ENCODE measurements at regions not wholly inside any gene's neighbourhood (a gene's known extent, or its start where the extent isn't known, plus 50 kb on each side); places are given as distances from the start of the nearest gene placed in this dataset.
"Not testable (repeated sequence)": the region's sequence is repeated elsewhere in the genome, so short reads cannot be mapped to it uniquely, and the experiment has no call there.

- Histone ChIP-seq H4K20me1 (ENCODE audit: insufficient read depth) (no peaks in the 10 kb centered on the region), H3K4me3 (IDR thresholded peaks at IDR 0.05; ENCODE audit: insufficient read depth, low read depth, low read length) (no peak overlapping the region), H3K4me2 (no peak overlapping the region), H3K27me3 (ENCODE audit: insufficient read depth, low read depth) (no peaks in the 10 kb centered on the region), H3K27ac (no peak overlapping the region), H3K4me1 (ENCODE audit: low read depth, poor library complexity, severe bottlenecking) (no peaks in the 10 kb centered on the region), H2AFZ (ENCODE audit: low read depth) (no peak overlapping the region), H3K9ac (no peak overlapping the region), H3K79me2 (ENCODE audit: insufficient read depth, low read depth) (no peaks in the 10 kb centered on the region), H3K36me3 (ENCODE audit: insufficient read depth) (no peaks in the 10 kb centered on the region)
- TF ChIP-seq CTCF (conservative IDR thresholded peaks at IDR 0.05; ENCODE audit: low read depth, low read length) = no peak
Observed at GRCh38 chr12:76180401-76181277, 96.2 kb upstream of the NAP1L1 start.

DNA sequence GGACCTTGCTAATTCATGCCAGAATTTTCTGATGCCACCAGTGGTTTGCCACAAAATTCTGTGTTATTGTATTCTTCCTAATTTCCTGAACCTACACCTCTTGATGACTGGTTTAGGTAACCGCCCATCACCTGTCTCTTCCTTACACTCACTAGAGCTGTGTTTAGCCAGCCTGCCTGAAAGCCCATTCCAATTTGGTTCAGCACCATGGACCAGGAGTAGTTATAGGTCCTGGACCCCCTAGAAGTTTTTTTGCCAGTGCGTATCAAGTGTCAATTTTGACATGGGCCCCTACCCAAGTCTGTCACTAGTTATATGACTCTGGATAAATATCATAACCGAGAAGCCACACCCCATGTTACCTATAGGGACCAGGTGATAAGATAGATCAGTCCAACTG, 94.0 kb upstream of the NAP1L1 start:
- H3K4me2 ChIP-seq = no peak overlapping the region
- no peaks in the 10 kb centered on the region for H3K79me2 ChIP-seq (ENCODE audit: insufficient read depth, low read depth)
- H3K27me3 ChIP-seq (ENCODE audit: insufficient read depth, low read depth) = no peaks in the 10 kb centered on the region
- no peaks in the 10 kb centered on the region for H3K4me1 ChIP-seq (ENCODE audit: low read depth, poor library complexity, severe bottlenecking)
- H4K20me1 ChIP-seq (ENCODE audit: insufficient read depth) = no peaks in the 10 kb centered on the region
- no peak overlapping the region for H2AFZ ChIP-seq (ENCODE audit: low read depth)
- no peak for TF ChIP-seq CTCF (conservative IDR thresholded peaks at IDR 0.05; ENCODE audit: low read depth, low read length)
- H3K4me3 ChIP-seq (IDR thresholded peaks at IDR 0.05; ENCODE audit: insufficient read depth, low read depth, low read length) = no peak overlapping the region
- H3K36me3 ChIP-seq (ENCODE audit: insufficient read depth) = no peaks in the 10 kb centered on the region
- no peak overlapping the region for H3K27ac ChIP-seq
- H3K9ac ChIP-seq = no peak overlapping the region

- Histone ChIP-seq H3K27me3 (ENCODE audit: insufficient read depth, low read depth) (no peaks in the 10 kb centered on the region), H3K4me3 (IDR thresholded peaks at IDR 0.05; ENCODE audit: insufficient read depth, low read depth, low read length) (no peak overlapping the region), H4K20me1 (ENCODE audit: insufficient read depth) (no peaks in the 10 kb centered on the region), H3K27ac (no peak overlapping the region), H3K4me2 (no peak overlapping the region), H3K4me1 (ENCODE audit: low read depth, poor library complexity, severe bottlenecking) (no peaks in the 10 kb centered on the region), H3K36me3 (ENCODE audit: insufficient read depth) (no peaks in the 10 kb centered on the region), H3K79me2 (ENCODE audit: insufficient read depth, low read depth) (no peaks in the 10 kb centered on the region), H3K9ac (no peak overlapping the region), H2AFZ (ENCODE audit: low read depth) (no peak overlapping the region)
- no peak for TF ChIP-seq CTCF (conservative IDR thresholded peaks at IDR 0.05; ENCODE audit: low read depth, low read length)
Observed at GRCh38 chr12:76177821-76178220, 93.3 kb upstream of the NAP1L1 start.

DNA sequence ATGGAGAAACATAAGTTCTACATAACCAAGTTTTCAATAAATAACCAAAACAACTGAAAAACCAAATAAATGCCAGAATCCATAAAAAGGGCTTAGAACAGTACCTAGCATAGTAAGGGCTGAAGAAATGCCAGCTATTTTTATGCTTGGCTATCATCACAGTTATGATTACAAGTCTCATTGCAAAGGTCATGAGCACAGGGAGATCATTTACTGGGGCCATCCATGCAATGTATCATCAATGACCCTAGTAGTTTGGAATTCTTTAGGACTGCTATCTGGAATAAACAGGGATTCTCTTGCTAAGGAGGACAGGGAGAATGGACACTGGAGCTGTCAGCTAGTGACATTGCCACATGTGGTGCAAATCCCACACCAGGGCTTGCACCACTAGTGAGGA, 92.5 kb upstream of the NAP1L1 start:
- Histone ChIP-seq H3K27ac (no peak overlapping the region), H3K9ac (no peak overlapping the region), H3K4me2 (no peak overlapping the region)

DNA sequence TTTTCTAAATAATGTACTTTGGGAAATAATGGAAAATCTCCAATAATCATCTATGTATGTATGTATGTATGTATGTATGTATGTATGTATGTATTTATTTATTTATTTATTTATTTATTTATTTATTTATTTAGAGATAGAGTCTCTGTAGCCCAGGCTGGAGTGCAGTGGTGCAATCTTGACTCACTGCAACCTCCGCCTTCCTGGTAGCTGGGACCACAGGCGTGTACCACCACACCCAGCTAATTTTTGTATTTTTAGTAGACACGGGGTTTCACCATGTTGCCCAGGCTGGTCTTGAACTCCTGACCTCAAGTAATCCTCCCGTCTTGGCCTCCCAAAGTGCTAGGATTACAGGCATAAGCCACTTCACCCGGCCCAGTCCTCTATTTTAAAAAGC, 91.5 kb upstream of the NAP1L1 start:
- not testable (repeated sequence) for H3K4me1 ChIP-seq (ENCODE audit: low read depth, poor library complexity, severe bottlenecking); H3K27me3 ChIP-seq (ENCODE audit: insufficient read depth, low read depth); H2AFZ ChIP-seq (ENCODE audit: low read depth); H3K9ac ChIP-seq; H3K4me3 ChIP-seq (IDR thresholded peaks at IDR 0.05; ENCODE audit: insufficient read depth, low read depth, low read length); H3K4me2 ChIP-seq; H3K79me2 ChIP-seq (ENCODE audit: insufficient read depth, low read depth); H3K36me3 ChIP-seq (ENCODE audit: insufficient read depth); H3K27ac ChIP-seq; H4K20me1 ChIP-seq (ENCODE audit: insufficient read depth)

More for the DNA sequence above, 92.5 kb upstream of the NAP1L1 start:
- Histone ChIP-seq H3K27me3 (ENCODE audit: insufficient read depth, low read depth) (no peaks in the 10 kb centered on the region), H3K36me3 (ENCODE audit: insufficient read depth) (no peaks in the 10 kb centered on the region), H3K4me3 (IDR thresholded peaks at IDR 0.05; ENCODE audit: insufficient read depth, low read depth, low read length) (no peak overlapping the region), H4K20me1 (ENCODE audit: insufficient read depth) (no peaks in the 10 kb centered on the region), H2AFZ (ENCODE audit: low read depth) (no peak overlapping the region), H3K79me2 (ENCODE audit: insufficient read depth, low read depth) (no peaks in the 10 kb centered on the region), H3K4me1 (ENCODE audit: low read depth, poor library complexity, severe bottlenecking) (no peaks in the 10 kb centered on the region)
- TF ChIP-seq CTCF (conservative IDR thresholded peaks at IDR 0.05; ENCODE audit: low read depth, low read length) = no peak
